GM19035 (cell line): ENCODE measurements at regions not wholly inside any gene's neighbourhood (a gene's known extent, or its start where the extent isn't known, plus 50 kb on each side); places are given as distances from the start of the nearest gene placed in this dataset.

ENCODE experiments used
- ATAC-seq: cut with Tn5 transposase; IDR thresholded peaks from one replicate; pipeline ENCODE4 v1.9.1; 2021; ENCODE audit not compliant: unreplicated experiment

DNA sequence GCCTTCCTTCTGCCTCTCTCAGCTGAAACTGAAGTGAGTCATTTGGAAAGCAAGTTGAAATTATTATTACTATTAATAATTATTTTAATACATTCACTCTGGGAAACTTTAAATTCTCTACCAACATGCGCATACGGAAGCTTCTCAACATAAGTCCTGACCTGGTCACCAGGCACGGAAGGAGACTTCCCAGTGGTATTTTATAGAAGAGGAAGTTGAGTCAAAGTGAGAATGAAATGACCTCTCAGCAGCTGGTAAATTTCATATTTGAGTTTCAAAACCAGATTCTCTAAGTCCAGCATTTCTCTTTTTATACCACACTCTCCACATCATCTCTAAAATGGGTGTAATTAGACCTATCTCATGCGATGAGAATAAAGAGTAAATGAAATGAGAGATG is 747.4 kb downstream of the VRK1 start:
- ATAC-seq: no peak

DNA sequence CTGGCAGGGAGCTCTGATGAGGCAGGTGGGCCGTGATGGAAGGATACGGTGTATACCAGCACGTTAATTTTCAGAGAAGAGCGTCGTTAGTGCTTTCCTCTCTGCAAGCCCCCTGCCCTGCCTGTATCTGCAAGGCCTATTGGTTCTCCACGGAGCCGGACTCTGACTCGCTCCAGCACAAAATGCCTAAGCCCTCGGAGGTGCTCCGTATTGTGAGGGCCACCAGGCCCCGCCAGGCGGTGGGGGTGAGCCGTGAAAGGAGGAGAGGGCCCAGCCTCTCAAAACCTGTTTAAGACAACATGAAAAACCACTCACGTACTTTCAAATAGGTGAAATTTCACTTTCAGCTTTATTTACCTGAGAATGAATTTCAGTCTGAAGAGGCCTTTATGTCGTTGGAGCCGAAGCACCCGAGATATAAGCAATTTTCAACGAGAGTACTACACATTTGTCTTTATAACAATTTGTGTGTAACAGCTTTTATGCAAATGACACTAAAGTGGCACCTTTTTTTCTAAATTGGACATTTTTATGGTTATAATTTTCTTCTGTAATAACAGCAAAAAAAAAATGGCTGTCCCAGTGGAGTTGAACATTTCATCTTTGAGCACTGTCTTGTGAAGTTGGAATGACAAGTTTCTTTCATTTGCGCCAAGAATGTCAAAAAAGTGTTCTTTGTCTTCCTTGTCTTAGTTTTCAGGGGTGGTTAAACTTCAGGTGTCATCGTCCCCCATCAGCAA is 749.5 kb downstream of the VRK1 start:
- ATAC-seq: no peak

DNA sequence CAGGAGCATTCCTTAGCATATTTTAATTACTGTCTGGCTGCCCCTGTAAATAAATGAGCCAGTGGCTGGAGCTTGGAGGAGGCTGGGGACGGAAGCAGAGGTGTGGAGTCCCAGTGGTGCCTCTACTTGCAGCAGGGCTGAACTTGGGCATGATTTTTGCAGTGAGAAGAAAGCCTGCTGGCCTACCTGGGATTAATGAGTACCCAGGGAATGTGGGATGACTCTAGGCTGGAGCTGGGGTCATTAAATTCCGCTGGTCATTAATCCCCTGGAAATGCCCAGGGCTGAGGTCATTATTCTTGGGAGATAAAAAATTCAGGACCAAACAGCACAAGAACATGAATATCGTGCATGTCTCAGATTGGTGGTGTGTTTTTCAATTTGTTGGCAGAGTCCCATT is 753.3 kb downstream of the VRK1 start:
- ATAC-seq: no peak

DNA sequence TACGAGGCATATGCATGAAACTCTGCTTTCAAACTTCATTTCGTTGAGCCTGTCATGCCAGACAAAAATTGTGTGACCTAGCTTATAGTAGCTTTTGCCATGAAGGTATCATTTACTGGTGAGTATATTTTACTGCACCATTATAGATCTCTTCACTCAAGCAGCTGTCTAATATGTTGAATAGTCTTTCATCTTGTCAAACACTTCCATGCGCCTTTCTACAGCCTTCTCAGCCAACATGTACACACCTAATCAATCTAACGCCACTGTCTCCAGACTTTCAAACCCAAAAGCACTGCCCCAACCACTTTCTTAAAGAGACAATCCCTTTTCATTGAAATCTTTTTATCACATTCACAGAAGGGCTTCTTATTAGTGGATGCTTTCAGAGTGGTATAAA is 757.4 kb downstream of the VRK1 start:
- ATAC-seq: no peak

DNA sequence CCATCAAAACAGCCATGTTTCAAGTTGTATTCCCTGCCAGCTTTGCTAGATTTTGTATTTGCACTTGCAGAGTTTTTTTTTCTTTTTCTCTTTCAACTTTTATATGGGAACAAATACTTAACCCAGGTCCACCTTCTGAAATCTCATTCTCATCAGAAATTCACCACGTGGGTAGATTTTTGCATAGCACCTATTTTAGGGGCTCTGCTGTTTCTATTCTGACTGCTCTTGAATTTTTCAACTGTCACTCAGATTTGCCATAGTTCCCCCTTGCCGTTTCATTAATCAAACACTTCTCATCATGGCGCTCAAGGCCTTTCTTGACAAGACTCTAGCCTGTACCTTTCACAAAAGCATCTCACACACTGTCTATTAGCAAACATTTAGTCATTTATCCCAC is 767.2 kb downstream of the VRK1 start:
- no peak for ATAC-seq

DNA sequence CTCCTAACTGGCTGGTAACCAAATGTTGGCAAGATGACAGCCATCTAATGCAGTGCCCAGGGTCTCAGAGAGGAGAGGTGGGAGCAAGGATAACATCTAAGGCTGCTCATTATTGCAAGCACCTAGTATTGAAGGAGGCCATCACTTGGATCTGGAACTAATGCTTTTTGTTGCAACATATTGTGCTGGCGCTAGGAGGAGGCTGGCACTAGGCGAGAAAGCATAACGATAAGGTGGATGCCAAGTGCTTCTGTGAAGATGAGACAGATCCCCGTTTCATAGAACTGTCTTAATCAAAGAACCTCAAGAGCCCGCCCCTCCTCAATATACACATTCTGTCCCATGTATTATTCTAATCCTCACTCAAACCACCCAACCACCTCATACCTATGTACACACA is 774.0 kb downstream of the VRK1 start:
- no peak for ATAC-seq

DNA sequence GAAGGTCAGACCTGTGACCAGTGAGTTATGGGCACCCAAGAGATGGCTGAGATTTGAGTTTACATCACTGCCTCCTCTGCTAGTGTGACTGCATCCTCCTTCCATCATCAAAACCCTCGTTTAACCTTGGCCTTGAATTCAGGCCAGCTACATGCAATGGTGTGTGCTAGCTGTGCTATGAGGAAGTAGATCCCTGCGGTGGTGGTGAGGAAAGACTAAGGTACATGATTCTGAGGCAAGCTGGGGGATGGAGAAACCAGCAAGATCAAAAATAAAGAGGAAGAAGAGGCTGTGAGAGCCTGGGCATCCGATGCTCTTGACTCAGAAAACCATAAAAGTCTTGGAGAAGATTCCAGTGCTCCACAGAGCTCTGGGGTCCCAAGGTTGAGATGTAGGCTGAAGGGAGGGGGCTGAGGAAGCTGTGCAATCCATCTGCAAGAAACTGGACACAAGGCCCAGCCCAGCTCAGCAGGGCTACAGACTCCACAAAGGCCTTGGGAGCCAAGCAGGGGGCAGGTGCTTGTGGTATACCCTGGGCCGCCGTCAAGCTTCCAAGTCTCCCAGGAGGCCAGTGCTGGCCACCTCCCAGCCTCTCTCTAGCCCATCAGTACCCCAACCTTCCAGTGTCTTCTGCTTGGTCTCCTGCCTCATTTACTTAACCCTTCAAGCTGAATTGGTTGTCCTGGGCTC is 774.8 kb downstream of the VRK1 start:
- no peak for ATAC-seq

DNA sequence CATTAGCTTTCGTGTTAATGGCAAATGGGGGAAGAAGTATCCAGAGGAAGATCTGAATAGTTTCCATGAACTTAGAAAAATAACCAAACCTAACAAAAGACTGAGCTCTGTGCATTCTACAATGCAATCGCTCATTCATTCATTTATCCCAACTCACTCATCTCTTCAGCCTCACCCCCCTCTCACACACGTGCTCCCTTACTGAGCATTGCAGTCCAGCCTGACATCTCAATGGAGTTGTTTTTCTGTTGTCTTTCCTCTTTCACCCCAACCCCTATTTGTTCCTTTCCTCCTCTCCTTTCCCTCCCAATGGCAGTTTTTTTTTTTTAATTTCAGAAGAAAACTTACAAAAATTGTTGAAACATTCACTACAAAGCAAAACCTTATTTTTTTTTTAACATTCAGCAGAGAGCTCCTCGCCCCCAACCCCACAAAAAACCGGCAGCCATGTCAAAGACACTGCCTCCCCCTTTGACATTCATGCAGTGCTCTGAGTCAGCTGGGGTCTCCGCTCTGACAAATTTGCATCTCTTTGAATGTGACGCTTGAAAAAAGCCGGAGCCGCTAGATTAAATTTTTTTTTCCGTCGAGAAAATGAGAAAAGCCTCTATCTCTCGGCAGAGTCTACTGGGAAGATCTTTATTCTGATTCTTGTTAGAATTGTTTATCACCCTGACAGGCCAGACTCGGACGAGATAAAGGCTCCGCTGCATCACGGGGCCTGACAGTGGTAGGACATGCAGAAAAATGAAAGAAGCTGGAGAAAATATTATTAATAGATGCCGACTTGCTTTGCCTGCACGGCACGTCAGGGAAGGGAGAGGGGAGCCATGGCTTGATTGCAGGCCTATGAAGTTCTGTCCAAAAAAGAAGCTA is 775.6 kb downstream of the VRK1 start:
- no peak for ATAC-seq

DNA sequence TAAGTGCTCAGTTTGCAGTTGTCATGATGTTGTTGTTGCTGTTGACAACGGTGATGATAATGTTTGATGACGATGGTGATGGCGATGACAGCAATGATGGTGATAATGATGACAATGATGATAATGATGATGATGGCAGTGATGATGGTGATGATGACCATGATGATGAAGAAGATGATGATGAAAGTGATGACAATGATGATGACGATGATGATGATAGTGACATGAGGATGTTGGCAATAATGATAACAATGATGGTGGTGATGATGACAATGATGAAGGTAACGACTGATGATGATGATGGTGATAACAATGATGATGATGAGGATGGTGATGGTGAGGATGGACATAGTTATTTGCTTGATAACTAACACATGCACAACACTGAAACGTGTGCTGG is 778.5 kb downstream of the VRK1 start:
- no peak for ATAC-seq

DNA sequence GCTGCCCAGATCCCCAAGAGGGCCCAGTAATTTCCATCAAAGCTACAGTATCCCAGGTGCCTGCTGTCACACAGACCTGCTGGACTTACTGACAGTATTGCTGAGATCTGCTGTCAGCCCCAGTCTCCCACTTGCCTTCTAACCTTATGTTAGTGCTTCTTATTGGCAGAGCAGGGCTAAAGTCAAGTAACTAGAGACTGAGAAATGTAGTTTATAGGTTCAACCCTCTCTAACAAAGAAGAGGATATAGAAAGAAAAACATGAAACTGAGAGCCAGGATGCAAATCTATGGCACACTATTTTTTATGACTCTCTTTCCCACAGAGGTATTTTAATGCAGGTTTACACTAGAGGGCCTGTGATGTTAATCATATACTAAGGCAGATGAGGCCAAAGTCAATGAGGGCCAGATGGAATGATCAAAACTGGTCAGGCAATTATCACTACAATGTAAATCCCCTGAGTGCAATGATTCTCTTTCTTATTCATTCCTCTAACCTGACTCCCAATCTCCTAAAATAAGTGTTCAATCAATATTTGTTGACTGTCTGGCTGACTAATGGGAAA is 781.9 kb downstream of the VRK1 start:
- no peak for ATAC-seq

DNA sequence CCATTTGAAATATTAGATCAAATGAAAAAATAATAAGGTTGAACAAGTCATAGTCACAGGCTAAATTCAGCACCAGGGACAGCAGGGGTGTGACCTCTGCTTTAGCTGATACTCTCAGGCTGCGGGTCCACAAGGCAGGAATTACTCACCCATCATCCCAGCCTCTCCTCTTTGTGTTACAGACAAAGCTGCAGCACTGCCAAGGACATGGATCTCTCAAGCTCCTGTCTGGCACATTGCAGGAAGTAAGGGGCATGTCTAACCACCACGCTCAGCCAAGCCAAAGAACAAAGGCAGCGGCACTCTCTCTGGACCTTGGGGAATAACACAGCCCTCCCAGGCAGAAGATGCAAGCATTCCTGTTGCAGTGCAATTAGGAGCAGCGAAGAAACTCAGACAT is 783.8 kb downstream of the VRK1 start:
- no peak for ATAC-seq

DNA sequence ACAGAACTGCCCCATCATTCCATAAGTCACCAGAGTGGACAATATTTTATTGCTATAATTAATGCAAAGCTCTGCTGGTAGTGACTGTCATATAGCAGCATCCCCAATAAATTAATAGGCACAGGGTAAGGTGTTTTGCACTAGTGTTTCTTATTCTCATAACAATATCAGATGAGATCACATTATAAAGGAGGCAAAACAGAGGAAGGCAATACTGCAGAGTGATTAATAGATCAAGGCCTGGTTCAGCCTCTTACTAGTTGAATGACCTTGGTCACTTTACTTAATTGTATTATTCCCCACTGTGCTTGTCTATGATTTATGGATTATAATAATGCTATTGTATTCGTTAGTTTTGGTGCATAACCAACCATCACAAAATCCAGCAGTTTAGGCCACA is 784.8 kb downstream of the VRK1 start:
- no peak for ATAC-seq

DNA sequence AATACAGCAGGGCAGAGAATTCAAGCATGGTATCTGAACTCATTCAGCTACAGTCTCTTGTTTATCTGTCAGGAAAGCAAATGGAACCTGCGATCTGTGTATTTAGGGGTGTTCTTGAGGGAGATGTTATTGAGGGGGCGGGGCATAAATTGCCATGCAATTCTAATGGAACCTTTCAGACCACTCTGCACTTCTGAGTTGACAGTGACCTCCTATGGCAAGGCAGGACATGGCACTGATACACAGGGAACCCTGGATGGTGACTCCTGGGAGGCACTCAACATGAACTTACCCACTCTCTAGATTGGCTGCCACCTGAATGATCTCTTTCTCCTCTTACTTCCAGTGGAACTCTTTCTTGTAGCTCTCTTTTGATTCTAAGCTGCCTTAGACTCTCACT is 787.3 kb downstream of the VRK1 start:
- no peak for ATAC-seq

DNA sequence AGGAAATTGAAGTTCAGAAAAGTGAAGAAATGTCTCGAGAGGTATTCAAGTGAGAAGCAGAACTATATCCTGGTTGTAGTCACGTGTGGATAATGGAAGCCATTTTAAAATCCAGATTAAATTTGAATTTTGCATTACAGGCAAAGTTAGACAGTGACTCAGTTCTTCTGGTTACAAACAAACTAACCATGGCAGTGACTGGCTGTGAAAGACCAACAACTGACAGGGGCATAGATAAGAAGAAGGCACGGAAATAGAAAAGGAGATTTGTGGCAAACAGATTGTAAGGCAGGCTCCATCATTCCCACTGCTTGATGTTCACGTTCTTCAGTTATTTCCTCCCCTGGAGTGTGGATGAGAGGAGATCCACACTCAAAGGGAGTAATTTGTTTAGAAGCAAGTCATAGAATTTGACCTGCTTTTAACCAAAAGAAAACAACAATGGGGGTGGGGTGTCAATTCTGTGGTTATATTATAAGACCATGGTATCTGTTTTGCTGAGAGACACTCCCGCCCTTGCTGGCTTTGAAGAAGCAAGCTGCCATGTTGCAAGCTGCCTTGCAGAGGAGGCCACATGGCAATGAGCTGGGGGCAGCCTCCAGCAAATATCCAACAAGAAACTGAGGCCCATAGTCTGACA is 795.3 kb downstream of the VRK1 start:
- no peak for ATAC-seq

DNA sequence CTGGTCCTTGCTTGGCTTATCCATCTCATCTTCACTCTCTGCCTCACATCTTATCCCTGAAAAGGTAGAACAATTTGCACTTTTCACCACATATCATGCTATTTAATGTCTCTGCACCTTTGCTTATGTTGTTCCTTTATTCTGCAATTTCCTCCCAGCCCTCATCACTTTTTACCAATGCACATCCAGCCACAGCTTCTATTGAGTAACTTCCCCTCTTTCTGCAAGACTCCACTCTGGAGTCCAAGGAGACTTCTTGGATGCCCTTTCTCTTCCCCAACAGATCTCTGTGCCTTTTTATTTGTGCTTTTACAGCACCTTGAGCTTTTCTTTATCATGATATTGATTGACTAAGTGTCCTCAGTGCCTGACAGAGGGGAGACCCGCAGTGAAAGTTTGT is 797.1 kb downstream of the VRK1 start:
- ATAC-seq: no peak

DNA sequence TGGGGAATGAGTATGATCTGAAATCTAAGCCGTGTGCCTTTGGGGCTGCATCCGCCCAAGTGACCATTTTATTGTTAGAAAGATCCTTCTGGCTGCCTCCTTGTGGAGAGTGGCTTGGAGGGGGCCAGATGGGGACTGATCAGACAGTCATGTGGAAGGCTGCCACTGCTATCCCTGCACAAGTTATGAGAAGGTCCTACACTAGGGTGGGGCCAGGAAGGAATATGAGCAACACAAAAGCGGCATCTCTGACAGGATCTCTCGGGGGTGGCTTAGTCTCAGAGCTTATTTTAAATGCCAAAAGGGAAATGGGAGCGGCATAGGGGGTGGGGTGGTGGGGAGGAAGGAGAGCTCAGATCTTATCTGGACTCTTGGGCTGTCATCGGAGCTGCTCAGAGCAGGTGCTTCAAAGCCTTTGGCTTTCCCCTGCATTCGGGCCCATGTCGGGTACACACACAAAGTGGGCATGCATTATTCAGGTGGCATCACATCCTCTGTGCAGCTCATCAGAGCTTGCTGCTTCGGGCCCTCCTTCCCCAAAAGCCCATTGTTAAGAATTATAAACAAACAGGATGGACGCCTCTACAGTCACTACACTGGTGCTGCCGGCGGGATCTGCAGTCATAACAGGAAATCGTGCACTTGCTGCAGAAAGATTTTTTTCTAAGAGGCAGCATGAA is 805.4 kb downstream of the VRK1 start:
- no peak for ATAC-seq

DNA sequence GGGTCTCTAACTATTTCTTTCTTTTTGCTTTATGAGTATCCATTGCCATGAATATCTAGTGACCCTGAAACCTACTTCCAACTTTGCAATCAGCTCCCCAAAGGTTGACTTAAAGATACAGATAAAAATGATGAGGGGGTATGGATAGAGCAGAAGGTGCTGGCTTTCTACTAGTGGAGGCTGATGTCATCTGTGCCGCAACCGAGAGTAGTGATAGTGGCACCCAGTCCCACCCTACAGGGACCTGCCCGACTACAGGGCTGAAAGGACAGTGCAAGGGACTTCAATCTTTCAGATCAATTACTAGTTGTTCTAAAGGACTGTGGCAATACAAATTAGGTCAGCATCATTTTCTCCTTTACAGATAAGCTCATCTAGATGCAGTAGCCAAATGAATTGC is 806.0 kb downstream of the VRK1 start:
- ATAC-seq: no peak

DNA sequence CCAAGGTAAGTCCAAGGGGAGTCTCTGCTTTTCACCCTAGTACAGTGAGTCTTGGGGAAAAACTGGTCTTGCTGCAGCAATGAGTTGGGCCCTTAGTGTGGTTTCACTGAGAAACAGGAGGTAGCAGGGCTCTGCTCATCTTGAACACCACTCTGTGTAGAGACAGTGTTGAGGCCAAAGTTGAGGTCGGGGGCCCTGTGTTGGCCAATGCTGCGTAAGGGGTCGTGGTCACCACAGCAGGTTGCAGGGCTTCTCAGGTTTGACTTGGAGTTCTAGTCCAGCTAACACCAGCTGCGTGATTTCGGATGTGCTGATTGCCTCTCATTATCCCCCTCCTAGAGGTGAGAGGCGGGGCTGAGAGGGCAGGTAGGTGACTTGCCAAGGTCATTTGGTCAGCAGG is 807.5 kb downstream of the VRK1 start:
- no peak for ATAC-seq

DNA sequence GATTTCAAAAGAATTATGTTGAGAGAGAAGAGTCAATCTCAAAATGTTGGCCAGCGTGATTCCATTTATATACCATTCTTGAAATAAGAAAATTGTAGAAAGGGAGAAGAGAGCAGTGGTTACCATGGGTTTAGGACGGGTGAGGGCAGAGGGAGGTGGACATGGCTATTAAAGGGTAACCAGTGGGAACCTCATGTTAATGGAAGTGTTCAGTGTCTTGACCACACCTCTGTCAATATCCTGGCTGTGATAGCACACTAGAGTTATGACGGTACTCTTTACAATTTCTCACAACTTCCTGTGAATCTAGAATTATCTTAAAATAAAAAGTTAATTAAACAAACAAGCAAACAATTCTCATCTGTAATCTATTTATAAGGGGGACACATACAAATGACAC is 821.2 kb downstream of the VRK1 start:
- ATAC-seq: no peak

DNA sequence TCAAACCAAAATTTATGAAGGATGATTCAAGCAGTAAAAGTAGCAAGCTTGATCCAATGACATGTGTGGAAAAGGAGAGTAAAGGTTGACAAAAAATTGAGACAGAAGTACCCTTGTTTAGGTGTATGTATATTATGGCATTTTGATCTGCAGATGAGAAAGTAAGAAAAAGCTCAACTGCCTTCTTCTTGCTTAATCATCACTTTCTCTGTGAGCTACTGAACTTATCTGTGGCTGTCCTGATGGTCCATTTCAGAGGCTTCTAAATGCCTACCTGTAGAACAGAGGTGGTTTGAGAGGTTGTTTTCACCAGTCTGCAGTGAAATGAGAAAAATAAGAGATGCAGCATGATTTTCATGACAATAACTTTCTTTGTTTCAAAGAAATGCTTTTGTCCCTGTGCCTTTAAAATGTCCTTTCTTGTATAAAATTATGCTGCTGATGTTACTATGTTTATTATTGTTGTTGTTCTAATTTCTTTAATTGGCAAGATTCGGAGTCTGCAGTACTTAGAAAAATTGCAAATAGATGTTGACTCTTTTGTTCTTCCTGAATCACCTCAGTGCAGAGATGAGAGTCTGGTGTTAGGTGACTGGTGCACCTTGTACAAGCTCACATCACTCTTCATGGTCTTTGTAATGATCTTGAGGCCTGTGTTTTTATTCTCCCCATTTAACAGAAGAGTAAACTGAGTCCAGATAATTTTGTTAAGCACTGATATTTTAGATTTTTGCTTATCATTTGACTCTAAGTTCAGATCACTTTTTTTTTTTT is 821.9 kb downstream of the VRK1 start:
- no peak for ATAC-seq
